Naive B cell (primary cell): ENCODE measurements at regions not wholly inside any gene's neighbourhood (a gene's known extent, or its start where the extent isn't known, plus 50 kb on each side); places are given as distances from the start of the nearest gene placed in this dataset.

ENCODE experiments used
- ATAC-seq, 2 donors: fragments of 150-1000 bp; cut with Tn5 transposase; 2 replicates each; pipeline ENCODE4 v1.10.0; 2021; ENCODE audit warnings: low read depth in 2 of 2, mild to moderate bottlenecking in 2 of 2, moderate library complexity in 2 of 2
- DNase-seq: peaks from one replicate; pipeline ENCODE4 v3.0.0; 2022
- H3K27ac Mint-ChIP-seq, 6 donors: one replicate each; pipeline ENCODE4 v1.8.0; 2020 to 2022; ENCODE audit warnings: mild to moderate bottlenecking in 6 of 6, mixed read lengths in 6 of 6, moderate library complexity in 5 of 6, inconsistent platforms in 2 of 6
- H3K27me3 Mint-ChIP-seq, 3 donors: one replicate each; pipeline ENCODE4 v1.8.0; 2021 to 2022; ENCODE audit warnings: mixed read lengths in 3 of 3, mild to moderate bottlenecking in 1 of 3
- H3K36me3 Mint-ChIP-seq, 2 donors: one replicate each; pipeline ENCODE4 v1.8.0; 2020 to 2022; ENCODE audit warnings: mixed read lengths in 2 of 2, inconsistent platforms in 1 of 2, mild to moderate bottlenecking in 1 of 2
- H3K4me1 Mint-ChIP-seq, 3 donors: one replicate each; pipeline ENCODE4 v1.8.0; 2020 to 2022; ENCODE audit warnings: mixed read lengths in 3 of 3, inconsistent platforms in 1 of 3, mild to moderate bottlenecking in 1 of 3, moderate library complexity in 1 of 3
- H3K4me3 Mint-ChIP-seq, 8 donors: one replicate each; pipeline ENCODE4 v1.8.0; 2020 to 2022; ENCODE audit warnings: mild to moderate bottlenecking in 8 of 8, mixed read lengths in 8 of 8, moderate library complexity in 8 of 8, inconsistent platforms in 2 of 8
- H3K9me3 Mint-ChIP-seq, 7 donors: one replicate each; pipeline ENCODE4 v1.8.0; 2020 to 2022; ENCODE audit warnings: mixed read lengths in 7 of 7, mild to moderate bottlenecking in 5 of 7, inconsistent platforms in 2 of 7, moderate library complexity in 1 of 7

DNA sequence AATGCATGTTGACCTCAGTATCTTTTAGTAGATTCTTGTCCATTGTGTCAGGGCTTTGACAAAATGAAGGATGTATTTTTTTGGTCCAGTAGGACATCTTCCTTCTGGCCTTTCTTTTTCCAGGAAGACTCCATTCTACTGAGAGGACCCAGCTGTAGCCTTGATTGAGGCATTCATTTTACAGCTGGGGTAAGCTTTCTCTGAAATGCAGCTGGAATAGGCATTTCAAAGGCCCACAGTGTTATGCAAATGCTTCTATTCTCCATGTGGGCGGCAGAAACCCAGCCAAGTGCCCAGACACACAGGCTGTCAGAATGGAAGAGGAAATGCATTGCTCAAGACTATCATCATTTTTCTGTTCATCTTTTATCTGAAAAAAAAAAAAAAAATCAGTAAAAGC lies 629.0 kb upstream of the CDH8 start:
- H3K4me3 Mint-ChIP-seq, result no peak overlapping the region
- H3K27ac Mint-ChIP-seq, result no peak overlapping the region
- H3K27me3 Mint-ChIP-seq, result no peaks in the 10 kb centered on the region
- no peaks in the 10 kb centered on the region for H3K4me1 Mint-ChIP-seq
- no peak for DNase-seq
- no peaks in the 10 kb centered on the region for H3K36me3 Mint-ChIP-seq
- ATAC-seq, result no peak
- H3K9me3 Mint-ChIP-seq, result peaks cover 3 to 25% (median 7%) of the 10 kb centered on the region in 7 donors

DNA sequence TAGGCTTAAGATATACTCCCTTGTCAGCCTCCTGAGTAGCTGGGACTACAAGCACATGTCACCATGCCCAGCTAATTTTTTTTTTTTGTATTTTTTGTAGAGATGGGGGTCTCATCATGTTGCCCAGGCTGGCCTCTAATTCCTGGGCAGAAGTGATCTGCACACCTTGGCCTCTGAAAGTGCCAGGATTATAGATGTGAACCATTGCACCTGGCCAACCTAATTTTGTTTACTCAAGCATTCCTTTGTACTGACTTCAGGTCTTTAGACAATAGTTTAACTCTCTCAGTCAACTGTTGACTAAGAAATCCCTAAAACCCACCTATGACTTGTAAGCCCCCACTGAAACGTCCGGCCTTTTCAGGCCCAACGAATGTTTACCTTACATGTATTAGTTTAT lies 628.3 kb upstream of the CDH8 start:
- Mint-ChIP-seq H3K4me1 (no peaks in the 10 kb centered on the region), H3K36me3 (no peaks in the 10 kb centered on the region), H3K9me3 (peaks cover 0 to 20% (median 3%) of the 10 kb centered on the region in 7 donors), H3K4me3 (no peak overlapping the region), H3K27me3 (no peaks in the 10 kb centered on the region), H3K27ac (no peak overlapping the region)
- no peak for ATAC-seq
- no peak for DNase-seq

DNA sequence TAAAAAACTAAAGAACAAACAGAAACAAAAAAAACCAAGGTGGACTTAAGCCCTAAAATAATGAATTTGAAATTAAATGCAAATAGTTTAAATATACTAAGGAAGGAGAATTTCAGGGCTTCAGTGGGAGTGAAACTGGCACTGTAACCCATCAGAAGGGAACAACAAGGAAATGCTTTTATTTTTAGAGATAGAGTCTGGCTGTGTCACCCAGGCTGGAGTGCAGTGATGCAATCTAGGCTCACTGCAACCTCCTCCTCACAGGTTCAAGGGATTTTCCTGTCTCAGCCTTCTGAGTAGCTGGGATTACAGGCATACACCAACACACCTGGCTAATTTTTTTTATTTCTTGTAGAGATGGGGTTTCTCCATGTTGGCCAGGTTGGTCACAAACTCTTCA lies 625.2 kb upstream of the CDH8 start:
- Mint-ChIP-seq H3K9me3 (peaks cover 0 to 14% (median 3%) of the 10 kb centered on the region in 7 donors), H3K27me3 (no peaks in the 10 kb centered on the region), H3K4me1 (no peaks in the 10 kb centered on the region), H3K4me3 (no peak overlapping the region), H3K27ac (no peak overlapping the region), H3K36me3 (no peaks in the 10 kb centered on the region)
- no peak for ATAC-seq
- no peak for DNase-seq

DNA sequence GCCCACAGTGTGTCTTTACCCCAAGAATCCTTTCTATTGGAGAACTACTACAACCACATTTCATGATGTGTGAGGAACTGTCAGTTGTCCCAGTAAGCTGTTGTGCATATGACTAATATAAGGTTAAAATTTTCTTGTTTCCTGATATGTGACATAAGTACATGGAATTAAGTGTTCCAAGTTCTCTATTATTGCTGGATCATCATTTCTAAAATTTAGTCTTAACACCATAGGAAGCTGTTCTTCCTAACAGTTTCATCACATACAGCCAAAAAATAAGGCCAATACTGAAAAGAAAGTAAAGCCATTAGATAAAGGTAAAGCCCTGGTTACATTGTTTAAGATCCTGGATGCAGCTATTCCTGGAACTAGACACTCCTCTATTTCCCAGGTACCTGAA lies 620.9 kb upstream of the CDH8 start:
- no peaks in the 10 kb centered on the region for H3K4me1 Mint-ChIP-seq
- H3K27ac Mint-ChIP-seq, result no peak overlapping the region
- no peak for ATAC-seq
- no peaks in the 10 kb centered on the region for H3K27me3 Mint-ChIP-seq
- H3K9me3 Mint-ChIP-seq, result peaks cover 0 to 5% (median 4%) of the 10 kb centered on the region in 7 donors
- H3K4me3 Mint-ChIP-seq, result no peak overlapping the region
- no peaks in the 10 kb centered on the region for H3K36me3 Mint-ChIP-seq
- no peak for DNase-seq

DNA sequence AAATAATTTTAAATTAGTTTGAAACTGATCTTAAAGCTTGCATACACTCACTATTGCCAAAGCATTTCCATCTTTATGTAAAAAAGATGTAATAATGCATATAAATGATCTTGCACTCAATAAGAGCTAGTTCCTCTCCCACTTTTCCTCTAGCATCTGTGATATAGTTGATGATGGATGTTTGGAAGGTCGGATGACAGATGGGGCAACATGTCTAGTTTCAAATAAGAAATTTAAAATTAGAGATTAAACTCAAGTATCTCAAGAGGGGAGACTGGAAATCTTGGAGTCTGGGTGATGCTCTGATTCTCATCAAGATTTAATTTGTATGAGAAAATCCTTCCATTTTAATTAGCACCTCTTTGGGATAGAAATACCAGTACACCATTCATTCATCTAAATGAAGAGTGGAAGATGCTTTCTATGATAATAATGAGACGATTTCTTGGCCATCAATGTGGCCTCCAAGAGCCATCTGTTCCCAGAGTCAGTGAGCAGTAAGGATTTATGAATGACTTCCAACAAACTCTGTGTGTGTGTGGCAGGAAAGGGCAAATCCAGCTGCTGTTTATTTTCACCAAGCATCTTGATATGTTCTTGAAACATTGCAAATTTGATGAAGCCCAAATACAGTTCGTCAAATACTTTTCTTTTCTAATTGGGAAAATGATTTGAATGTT lies 616.3 kb upstream of the CDH8 start:
- H3K4me3 Mint-ChIP-seq, result no peak overlapping the region
- no peaks in the 10 kb centered on the region for H3K27me3 Mint-ChIP-seq
- H3K9me3 Mint-ChIP-seq, result peaks cover 0 to 26% (median 7%) of the 10 kb centered on the region in 7 donors
- DNase-seq, result no peak
- no peak overlapping the region for H3K27ac Mint-ChIP-seq
- H3K4me1 Mint-ChIP-seq, result no peaks in the 10 kb centered on the region
- no peaks in the 10 kb centered on the region for H3K36me3 Mint-ChIP-seq
- ATAC-seq, result no peak

DNA sequence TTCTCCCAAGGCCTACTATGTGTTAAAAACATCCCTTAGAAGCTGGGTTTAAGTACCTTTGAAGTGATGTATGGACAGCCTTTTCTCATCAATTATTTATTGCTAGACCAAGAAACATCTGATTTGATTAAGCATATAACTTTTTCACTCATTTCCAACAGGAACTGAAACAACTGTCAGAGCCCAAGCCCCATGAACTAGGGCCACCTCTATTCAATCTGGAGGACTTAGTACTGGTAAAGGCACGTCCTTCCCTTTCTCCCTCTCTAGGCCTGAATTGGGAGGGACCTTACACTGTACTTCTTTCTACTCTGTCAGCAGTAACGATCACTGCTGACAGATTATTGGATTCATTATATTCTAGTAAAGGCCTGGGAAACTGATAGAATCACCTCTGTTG lies 612.0 kb upstream of the CDH8 start:
- H3K4me1 Mint-ChIP-seq, result no peaks in the 10 kb centered on the region
- DNase-seq (no peak), ATAC-seq (no peak)
- H3K27ac Mint-ChIP-seq, result no peak overlapping the region
- H3K27me3 Mint-ChIP-seq, result no peaks in the 10 kb centered on the region
- peaks cover 0 to 6% of the 10 kb centered on the region in 2 donors for H3K36me3 Mint-ChIP-seq
- no peak overlapping the region for H3K4me3 Mint-ChIP-seq
- peaks cover 0 to 39% (median 9%) of the 10 kb centered on the region in 7 donors for H3K9me3 Mint-ChIP-seq

DNA sequence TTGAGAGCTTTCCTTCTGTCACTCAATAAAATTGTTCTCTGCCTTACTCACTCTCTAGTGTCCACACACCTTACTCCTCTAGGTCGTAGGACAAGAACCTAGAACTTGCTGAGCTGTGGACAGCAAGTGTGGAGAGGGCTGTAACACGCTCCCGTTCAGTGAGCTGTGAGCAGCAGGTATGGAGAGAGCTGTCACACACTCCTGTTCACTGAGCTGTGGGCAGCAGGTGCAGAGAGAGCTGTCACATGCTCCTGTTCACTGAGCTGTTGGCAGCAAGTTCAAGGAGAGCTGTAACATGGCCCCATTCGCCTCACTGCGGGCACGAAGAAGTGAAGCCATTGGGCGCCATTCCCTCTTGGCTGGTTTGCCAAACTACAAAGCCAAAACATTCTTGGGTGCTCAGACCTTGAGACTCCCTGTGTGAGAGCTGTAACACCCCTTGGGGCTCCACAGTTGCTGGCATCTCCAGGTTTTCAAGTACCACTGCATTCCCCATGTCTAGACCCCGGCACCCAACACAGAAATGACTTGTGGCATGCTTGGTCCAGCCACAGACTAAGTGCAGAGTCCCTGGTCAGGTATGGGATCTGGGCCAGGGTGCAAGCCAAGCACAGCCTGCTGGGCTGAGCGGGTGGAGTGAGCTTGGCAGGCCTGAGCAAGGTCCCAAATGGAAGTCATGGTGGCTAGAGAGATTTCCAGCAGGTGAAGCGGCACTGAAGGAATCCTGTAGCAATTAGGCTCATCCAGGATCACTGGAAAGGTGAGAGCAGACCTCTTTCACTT lies 608.0 kb upstream of the CDH8 start:
- DNase-seq (no peak), ATAC-seq (no peak)
- H3K4me1 Mint-ChIP-seq, result no peaks in the 10 kb centered on the region
- no peak overlapping the region for H3K4me3 Mint-ChIP-seq
- H3K27ac Mint-ChIP-seq, result no peak overlapping the region
- no peaks in the 10 kb centered on the region for H3K27me3 Mint-ChIP-seq
- peaks cover 0 to 6% of the 10 kb centered on the region in 2 donors for H3K36me3 Mint-ChIP-seq
- peaks cover 4 to 35% (median 9%) of the 10 kb centered on the region in 7 donors for H3K9me3 Mint-ChIP-seq

DNA sequence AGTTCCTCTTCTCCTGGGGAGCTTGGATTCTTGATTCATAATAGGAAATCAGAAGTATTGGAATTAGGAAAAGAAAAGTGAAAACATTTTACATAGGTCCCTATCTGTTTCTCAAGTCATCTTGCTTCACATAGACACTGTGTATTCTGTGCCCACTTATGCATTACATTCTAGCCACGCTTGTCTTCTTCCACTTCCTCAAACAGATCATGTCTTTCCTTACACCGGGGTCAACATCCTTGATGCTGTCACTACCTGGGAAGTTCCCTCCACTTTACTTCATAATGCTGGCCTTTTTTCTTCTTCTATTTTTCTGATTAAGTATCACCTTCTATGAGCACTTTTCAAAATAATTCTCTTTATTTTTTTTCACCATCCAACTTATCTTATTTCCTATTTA lies 606.4 kb upstream of the CDH8 start:
- H3K9me3 Mint-ChIP-seq, result peaks cover 3 to 22% (median 9%) of the 10 kb centered on the region in 7 donors

DNA sequence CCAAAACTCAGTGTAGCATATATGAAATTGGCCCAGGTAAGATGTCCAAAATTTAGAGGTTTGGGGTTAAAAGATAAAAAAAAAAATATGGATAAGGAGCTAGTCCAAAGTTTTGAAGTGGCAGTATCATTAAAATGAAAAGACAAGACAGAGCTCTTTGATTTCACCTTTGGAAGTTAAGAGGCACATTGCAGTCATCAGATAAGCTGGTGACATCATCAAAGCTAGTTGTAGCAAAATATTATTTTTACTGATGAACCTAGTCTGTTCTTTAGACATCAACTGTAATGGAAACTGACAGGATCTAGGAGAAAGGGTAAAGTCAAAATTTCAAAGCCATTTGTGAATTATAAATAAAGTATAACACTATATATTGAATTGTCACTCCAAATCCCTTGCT lies 603.7 kb upstream of the CDH8 start:
- Mint-ChIP-seq H3K4me1 (no peaks in the 10 kb centered on the region), H3K36me3 (no peaks in the 10 kb centered on the region), H3K27me3 (no peaks in the 10 kb centered on the region), H3K4me3 (peak overlapping the region in 1 of 8 donors; percentile 5), H3K9me3 (peaks cover under 1 to 13% (median 4%) of the 10 kb centered on the region in 7 donors), H3K27ac (no peak overlapping the region)
- ATAC-seq, result no peak
- no peak for DNase-seq

More for the DNA sequence above, 606.4 kb upstream of the CDH8 start:
- ATAC-seq, result peak in 1 of 2 donors; percentile 41
- Mint-ChIP-seq H3K4me3 (no peak overlapping the region), H3K27ac (no peak overlapping the region), H3K36me3 (peaks cover 0 to 6% of the 10 kb centered on the region in 2 donors), H3K4me1 (no peaks in the 10 kb centered on the region), H3K27me3 (no peaks in the 10 kb centered on the region)
- DNase-seq, result no peak

DNA sequence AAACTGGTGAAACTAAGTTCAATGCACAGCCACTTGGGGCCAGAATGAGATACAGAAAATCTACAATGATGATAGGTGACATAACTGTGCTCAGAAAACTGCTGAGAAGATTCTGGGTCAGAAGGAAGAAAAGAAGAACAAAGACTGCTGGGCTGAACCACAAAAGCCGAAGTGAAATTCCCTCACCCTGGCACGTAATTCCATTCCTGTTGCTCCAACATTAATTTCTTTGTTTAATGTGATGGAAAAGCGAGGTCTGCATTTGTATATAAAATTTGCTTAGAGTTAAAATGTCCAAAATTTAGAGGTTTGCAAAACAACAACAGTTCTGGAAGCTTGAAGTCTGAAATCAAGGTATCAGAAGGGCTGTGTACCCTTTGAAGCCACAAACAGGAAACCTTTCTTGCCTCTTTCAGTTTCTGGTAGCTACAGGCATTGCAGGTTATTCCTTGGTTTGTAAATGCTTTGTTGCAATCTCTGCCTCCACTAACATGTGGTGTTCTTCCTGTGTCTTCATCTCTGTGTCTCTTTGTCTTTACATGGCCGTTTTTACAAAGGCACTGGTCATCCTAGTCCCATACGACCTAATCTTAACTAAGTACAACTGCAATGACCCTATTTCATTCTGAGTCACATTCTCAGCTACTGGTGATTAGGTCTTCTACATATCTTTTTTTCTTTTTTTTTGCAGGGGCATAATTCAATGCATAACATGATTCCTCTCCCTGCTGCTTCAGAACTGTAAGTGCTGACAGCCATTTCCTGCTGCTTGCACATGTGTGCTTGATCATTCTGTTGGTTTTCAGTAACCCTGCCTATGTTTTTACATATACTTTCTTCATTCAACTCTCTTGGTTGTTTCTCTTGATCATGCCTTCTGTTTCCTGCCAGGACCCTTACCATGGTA lies 603.0 kb upstream of the CDH8 start:
- no peaks in the 10 kb centered on the region for H3K4me1 Mint-ChIP-seq
- H3K9me3 Mint-ChIP-seq, result peaks cover 0 to 10% (median 4%) of the 10 kb centered on the region in 7 donors
- DNase-seq (no peak), ATAC-seq (peak in 1 of 2 donors; percentile 34)
- no peak overlapping the region for H3K27ac Mint-ChIP-seq
- H3K4me3 Mint-ChIP-seq, result peak overlapping the region in 2 of 8 donors; percentile 5 to 20
- no peaks in the 10 kb centered on the region for H3K36me3 Mint-ChIP-seq
- H3K27me3 Mint-ChIP-seq, result no peaks in the 10 kb centered on the region

DNA sequence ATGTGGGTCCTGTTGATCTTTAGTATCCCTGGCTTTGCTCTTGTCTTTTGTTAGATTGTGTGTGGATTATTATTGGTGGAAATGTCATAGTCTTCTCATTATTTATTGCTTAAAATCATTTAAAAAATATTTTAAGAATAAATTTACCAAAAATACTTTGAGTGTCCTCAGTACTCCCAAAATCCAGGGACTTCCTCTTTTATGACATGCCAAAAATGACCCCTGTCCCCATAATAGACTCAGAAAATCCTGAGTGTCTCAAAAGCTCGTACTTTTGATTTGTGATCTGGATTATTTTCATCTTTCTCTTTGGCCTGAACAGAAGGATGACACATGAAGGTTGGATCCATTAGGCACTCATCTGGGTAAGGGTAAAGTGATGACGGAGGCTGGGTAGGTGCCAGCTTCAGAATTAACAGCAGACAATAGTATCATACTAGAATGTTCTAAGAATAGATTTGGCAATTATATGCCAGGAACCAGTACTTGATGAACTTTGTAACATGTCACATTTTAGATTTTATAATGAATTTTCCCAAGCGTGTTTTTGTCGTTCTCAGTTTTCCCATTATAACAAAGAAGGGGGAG lies 602.2 kb upstream of the CDH8 start:
- no peak for ATAC-seq
- Mint-ChIP-seq H3K9me3 (peaks cover 0 to 13% (median 4%) of the 10 kb centered on the region in 7 donors), H3K4me3 (no peak overlapping the region), H3K36me3 (no peaks in the 10 kb centered on the region), H3K4me1 (no peaks in the 10 kb centered on the region), H3K27me3 (no peaks in the 10 kb centered on the region), H3K27ac (no peak overlapping the region)
- DNase-seq, result no peak

DNA sequence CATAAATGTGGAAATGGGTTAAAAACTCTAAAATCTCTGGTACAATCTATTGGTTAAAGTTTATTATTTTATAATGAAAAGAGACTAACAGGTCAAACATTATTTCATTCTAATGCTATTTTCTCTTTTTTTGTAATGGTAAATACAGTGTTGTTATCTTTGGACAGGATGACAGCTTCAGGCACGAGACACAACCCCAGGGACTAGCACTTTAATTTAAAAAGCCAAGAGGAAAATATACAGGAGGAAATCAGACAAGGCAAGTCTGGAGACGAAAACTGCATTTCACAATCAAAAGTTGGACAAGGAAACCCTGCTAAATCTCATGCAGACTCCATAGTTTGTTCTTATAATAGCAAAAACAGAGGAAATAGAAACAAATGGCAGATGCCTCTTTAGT lies 589.1 kb upstream of the CDH8 start:
- no peaks in the 10 kb centered on the region for H3K27me3 Mint-ChIP-seq
- H3K9me3 Mint-ChIP-seq, result peaks cover 0 to 10% (median 6%) of the 10 kb centered on the region in 7 donors
- H3K4me1 Mint-ChIP-seq, result no peaks in the 10 kb centered on the region
- no peak overlapping the region for H3K27ac Mint-ChIP-seq
- no peaks in the 10 kb centered on the region for H3K36me3 Mint-ChIP-seq
- no peak for DNase-seq
- H3K4me3 Mint-ChIP-seq, result no peak overlapping the region
- no peak for ATAC-seq

DNA sequence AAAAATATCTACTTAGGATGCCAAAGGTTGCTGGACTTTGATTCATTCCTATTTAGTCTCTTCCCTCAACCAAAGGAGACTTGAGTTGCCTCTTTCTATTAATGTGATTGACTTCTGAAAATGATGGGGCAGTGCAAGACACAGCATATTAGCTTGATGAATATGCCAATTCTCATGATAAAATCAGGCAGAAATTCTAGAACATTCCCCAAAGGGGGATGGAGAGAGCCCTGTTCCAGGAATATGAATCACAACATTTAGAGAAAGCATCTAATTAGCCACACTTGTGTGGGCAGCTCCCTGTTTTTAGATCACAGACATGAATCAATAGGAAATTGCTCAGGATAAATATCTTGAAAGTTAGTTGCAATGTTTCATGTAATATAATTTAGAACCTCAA lies 584.0 kb upstream of the CDH8 start:
- Mint-ChIP-seq H3K4me3 (no peak overlapping the region), H3K27ac (no peak overlapping the region), H3K36me3 (no peaks in the 10 kb centered on the region), H3K9me3 (peaks cover 0 to 14% (median 3%) of the 10 kb centered on the region in 7 donors), H3K27me3 (no peaks in the 10 kb centered on the region), H3K4me1 (no peaks in the 10 kb centered on the region)
- ATAC-seq (no peak), DNase-seq (no peak)
